ENCODE measurements at regions not wholly inside any gene's neighbourhood (a gene's known extent, or its start where the extent isn't known, plus 50 kb on each side); places are given as distances from the start of the nearest gene placed in this dataset.

- no peak overlapping the region for H3K9ac ChIP-seq (ENCODE audit: control insufficient read depth, extremely low read depth, insufficient read depth, low read length)
- no peak overlapping the region for H2AFZ ChIP-seq (ENCODE audit: control insufficient read depth, low read length)
- H3K4me2 ChIP-seq (ENCODE audit: control insufficient read depth, extremely low read depth, insufficient read depth, low read depth, low read length) = no peak overlapping the region
- no peak for DNase-seq (ENCODE audit: low read depth, low spot score)
- no peaks in the 10 kb centered on the region for H4K20me1 ChIP-seq (ENCODE audit: control insufficient read depth, extremely low read depth, insufficient read depth, low read length)
- peaks cover 21% of the 10 kb centered on the region for H3K4me1 ChIP-seq (ENCODE audit: control insufficient read depth, extremely low read depth, insufficient read depth, low read length)
- no peak overlapping the region for H3K4me3 ChIP-seq (ENCODE audit: control insufficient read depth in 2 of 3, extremely low read depth in 1 of 3, insufficient read depth in 2 of 3, low read depth in 1 of 3, low read length in 3 of 3)
- no peaks in the 10 kb centered on the region for H3K27me3 ChIP-seq (ENCODE audit: control insufficient read depth, extremely low read depth, insufficient read depth, low read length)
- no peaks in the 10 kb centered on the region for H3K9me3 ChIP-seq (ENCODE audit: control insufficient read depth, low read depth, low read length)
- no peak for FAIRE-seq
- dilution Hi-C loops (cut with MboI; ENCODE audit: extremely low pct_ligation_motif_present, low sequenced_read_pairs) = no loop called here
- TF ChIP-seq EZH2 (IDR thresholded peaks at IDR 0.05; ENCODE audit: low read length) (no peak), CTCF (optimal IDR thresholded peaks at IDR 0.05 in 1 of 3, IDR thresholded peaks at IDR 0.05 in 1 of 3, conservative IDR thresholded peaks at IDR 0.05 in 1 of 3; ENCODE audit: extremely low read depth in 1 of 3, insufficient read depth in 2 of 3, low read length in 3 of 3) (no peak)
- no peaks in the 10 kb centered on the region for H3K36me3 ChIP-seq (ENCODE audit: control insufficient read depth in 2 of 2, extremely low read depth in 1 of 2, insufficient read depth in 2 of 2, low read length in 2 of 2)
- H3K9me1 ChIP-seq (ENCODE audit: control insufficient read depth, extremely low read depth, insufficient read depth, low read length) = no peaks in the 10 kb centered on the region
- no peak overlapping the region for H3K27ac ChIP-seq (ENCODE audit: control insufficient read depth, insufficient read depth, low read length)
- H3K79me2 ChIP-seq (ENCODE audit: control insufficient read depth, insufficient read depth, low read length) = no peaks in the 10 kb centered on the region
These were observed 260.6 kb upstream of the ANKRD55 start for GRCh38 chr5:56493766-56494165.

DNA sequence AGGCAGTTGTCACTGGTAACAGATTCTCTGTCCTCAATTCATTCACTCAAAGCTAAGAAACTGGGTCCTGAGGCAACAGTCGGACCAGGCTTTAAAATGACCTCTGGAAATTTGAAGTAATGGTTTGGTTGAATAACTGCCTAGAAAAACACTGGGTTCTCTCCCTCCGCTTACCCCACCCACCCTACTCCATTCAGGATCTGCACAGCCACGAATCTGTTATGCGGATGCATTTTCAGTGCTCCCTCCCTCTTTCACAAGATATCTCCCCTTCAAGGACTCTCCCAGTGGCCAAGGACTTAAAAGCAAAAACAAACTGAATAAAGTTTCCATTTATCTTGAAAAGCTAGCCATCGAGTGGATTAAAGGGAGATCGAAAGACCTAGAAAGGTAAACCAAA, 260.2 kb upstream of the ANKRD55 start:
- Histone ChIP-seq H3K9me1 (ENCODE audit: control insufficient read depth, extremely low read depth, insufficient read depth, low read length) (no peaks in the 10 kb centered on the region), H3K4me1 (ENCODE audit: control insufficient read depth, extremely low read depth, insufficient read depth, low read length) (peaks cover 21% of the 10 kb centered on the region), H3K27ac (ENCODE audit: control insufficient read depth, insufficient read depth, low read length) (no peak overlapping the region), H3K9me3 (ENCODE audit: control insufficient read depth, low read depth, low read length) (no peaks in the 10 kb centered on the region), H4K20me1 (ENCODE audit: control insufficient read depth, extremely low read depth, insufficient read depth, low read length) (no peaks in the 10 kb centered on the region), H3K4me2 (ENCODE audit: control insufficient read depth, extremely low read depth, insufficient read depth, low read depth, low read length) (no peak overlapping the region), H3K79me2 (ENCODE audit: control insufficient read depth, insufficient read depth, low read length) (no peaks in the 10 kb centered on the region), H3K9ac (ENCODE audit: control insufficient read depth, extremely low read depth, insufficient read depth, low read length) (no peak overlapping the region), H2AFZ (ENCODE audit: control insufficient read depth, low read length) (no peak overlapping the region), H3K36me3 (ENCODE audit: control insufficient read depth in 2 of 2, extremely low read depth in 1 of 2, insufficient read depth in 2 of 2, low read length in 2 of 2) (no peaks in the 10 kb centered on the region), H3K4me3 (ENCODE audit: control insufficient read depth in 2 of 3, extremely low read depth in 1 of 3, insufficient read depth in 2 of 3, low read depth in 1 of 3, low read length in 3 of 3) (no peak overlapping the region), H3K27me3 (ENCODE audit: control insufficient read depth, extremely low read depth, insufficient read depth, low read length) (no peaks in the 10 kb centered on the region)
- FAIRE-seq (no peak), DNase-seq (ENCODE audit: low read depth, low spot score) (no peak)
- dilution Hi-C loops (cut with MboI; ENCODE audit: extremely low pct_ligation_motif_present, low sequenced_read_pairs) = no loop called here
- no peak for TF ChIP-seq EZH2 (IDR thresholded peaks at IDR 0.05; ENCODE audit: low read length)
- TF ChIP-seq CTCF (optimal IDR thresholded peaks at IDR 0.05 in 1 of 3, IDR thresholded peaks at IDR 0.05 in 1 of 3, conservative IDR thresholded peaks at IDR 0.05 in 1 of 3; ENCODE audit: extremely low read depth in 1 of 3, insufficient read depth in 2 of 3, low read length in 3 of 3) = no peak
